Heart left ventricle (tissue), 16 donors: ENCODE measurements at regions not wholly inside any gene's neighbourhood (a gene's known extent, or its start where the extent isn't known, plus 50 kb on each side); places are given as distances from the start of the nearest gene placed in this dataset.

Experiments
- ATAC-seq, 4 donors: fragments of 200-7000 bp; cut with Tn5 transposase; one replicate each; pipeline ENCODE4 v1.9.1; 2020 to 2022; ENCODE audit warnings: moderate library complexity in 4 of 4, mild to moderate bottlenecking in 3 of 4, moderate number of reproducible peaks in 1 of 4
- DNase-seq, 5 donors: peaks; one replicate each; pipeline ENCODE4 v3.0.0-alpha.2; 2020
- H3K27ac ChIP-seq, 12 donors: fragments of 200-600 bp; sonication (generic) in 4 of 12; one replicate each; pipeline versions ENCODE4 v1.5.0 to v1.8.0; 2016 to 2022; ENCODE audit warnings: mild to moderate bottlenecking in 2 of 12
- H3K27me3 ChIP-seq, 9 donors: fragments of 200-600 bp; sonication (generic) in 2 of 9; one replicate each; pipeline versions ENCODE4 v1.5.1 to v1.8.0; 2016 to 2022; ENCODE audit warnings: mild to moderate bottlenecking in 3 of 9
- H3K36me3 ChIP-seq, 9 donors: fragments of 200-600 bp; sonication (generic) in 2 of 9; one replicate each; pipeline versions ENCODE4 v1.5.0 to v1.8.0; 2018 to 2022; ENCODE audit warnings: mild to moderate bottlenecking in 2 of 9
- H3K4me1 ChIP-seq, 12 donors: fragments of 200-600 bp; sonication (generic) in 4 of 12; one replicate each; pipeline versions ENCODE4 v1.5.0 to v1.8.0; 2016 to 2022; ENCODE audit warnings: mild to moderate bottlenecking in 3 of 12
- H3K4me3 ChIP-seq, 12 donors: fragments of 200-600 bp; sonication (generic) in 4 of 12; one replicate each; pipeline versions ENCODE4 v1.5.0 to v1.8.0; 2017 to 2022; ENCODE audit warnings: mild to moderate bottlenecking in 9 of 12, moderate library complexity in 4 of 12
- H3K9me3 ChIP-seq, 12 donors: fragments of 200-600 bp; sonication (generic) in 4 of 12; one replicate each; pipeline versions ENCODE4 v1.5.0 to v1.8.0; 2016 to 2022; ENCODE audit warnings: mild to moderate bottlenecking in 1 of 12
- CTCF ChIP-seq, 12 donors: fragments of 200-600 bp; sonication (generic) in 4 of 12; IDR thresholded peaks; one replicate each; pipeline versions ENCODE4 v1.5.0 to v1.8.0; 2018 to 2022; ENCODE audit warnings: antibody characterized with exemption in 12 of 12, mild to moderate bottlenecking in 5 of 12
- POLR2A ChIP-seq, 2 donors: fragments of 450-650 bp; IDR thresholded peaks; one replicate each; pipeline ENCODE4 v1.6.1; 2017; ENCODE audit warnings: antibody characterized with exemption in 2 of 2, mild to moderate bottlenecking in 2 of 2, moderate library complexity in 2 of 2
- WGBS, 4 donors: extraction: QIAGEN DNeasy Blood & Tissue Kit in 2 of 4; methylation state at CpG; one replicate each; pipeline versions ENCODE4 v1.1.5 to v1.1.7; 2013 to 2018; 5-methylcytosine and 5-hydroxymethylcytosine counted together
- intact Hi-C, 10 donors: fragments of 100-400 bp; cut with DNase I; formaldehyde crosslinking; loops; one replicate each; pipeline versions ENCODE4 v1.11.1 to v1.14.2; 2022
- donor health status: ischemic (EF 13 %, LVEDD 7.1; RV severe dilation, severe dysfunction).
- donor health status: healthy with polysubstance abuse.
- donor health status: DM: no; HTN: yes; CAD: no.
- donor health status: DM: no; HTN: no; CAD: no.
- donor health status: ischemic (EF 25% LVEDD 6.9; RV normal size, moderate dysfunction).
- donor health status: ischemic (EF 25% LVEDD 5.7; RV mildly dilated, moderate dysfunction).
- donor health status: healthy.
- donor health status: DM: yes; HTN: yes; CAD: no.
- donor health status: ischemic (EF 35%, LVEDD 5.7; RV mildly dilated, moderate dysfunction).
- donor health status: nonischemic (EF 11% LVEDD 7.7; RV severe dilation, severe dysfunction).
- donor health status: DM: yes; HTN: yes; CAD: no.
- donor health status: PGD.
- donor health status: ischemic (EF 29% LVEDD 5.4; RV normal size, mild dysfunction).
- donor health status: nonischemic (EF 23%, LVEDD 6.1; RV moderate dilation, normal function).

GRCh38 chrX:115941388-115941787, 229.2 kb upstream of the AGTR2 start:
- intact Hi-C loops, result no loop called here
- 73 to 91% (median 78%) methylated on average over 3 of the region's 3 CpGs for WGBS, 4 donors
- Histone ChIP-seq H3K27me3 (peaks cover 0 to 16% (median 0%) of the 10 kb centered on the region in 9 donors), H3K9me3 (no peaks in the 10 kb centered on the region), H3K36me3 (no peaks in the 10 kb centered on the region), H3K4me3 (no peak overlapping the region), H3K27ac (no peak overlapping the region), H3K4me1 (peaks cover 0 to 11% (median 0%) of the 10 kb centered on the region in 12 donors)
- TF ChIP-seq CTCF (IDR thresholded peaks at IDR 0.05) (no peak), POLR2A (IDR thresholded peaks at IDR 0.05) (no peak)
- DNase-seq (no peak), ATAC-seq (no peak)

- ATAC-seq (no peak), DNase-seq (no peak)
- H3K36me3 ChIP-seq, result no peaks in the 10 kb centered on the region
- intact Hi-C loops, result no loop called here
- 88 to 97% (median 92%) methylated on average over 16 of the region's 16 CpGs for WGBS, 4 donors
- peaks cover 0 to under 1% (median 0%) of the 10 kb centered on the region in 12 donors for H3K4me1 ChIP-seq
- H3K4me3 ChIP-seq, result no peak overlapping the region
- TF ChIP-seq CTCF (IDR thresholded peaks at IDR 0.05) (no peak), POLR2A (IDR thresholded peaks at IDR 0.05) (no peak)
- no peak overlapping the region for H3K27ac ChIP-seq
- H3K27me3 ChIP-seq, result peaks cover 0 to 12% (median 0%) of the 10 kb centered on the region in 9 donors
- no peaks in the 10 kb centered on the region for H3K9me3 ChIP-seq
Measured at GRCh38 chrX:115946059-115946458, 224.5 kb upstream of the AGTR2 start.

GRCh38 chrX:115948018-115948923, 222.3 kb upstream of the AGTR2 start:
- 83 to 87% (median 84%) methylated on average over 4 of the region's 4 CpGs for WGBS, 4 donors
- no peak for ATAC-seq

More at GRCh38 chrX:115948018-115948923, 222.3 kb upstream of the AGTR2 start:
- Histone ChIP-seq H3K9me3 (no peaks in the 10 kb centered on the region), H3K4me3 (no peak overlapping the region), H3K36me3 (no peaks in the 10 kb centered on the region), H3K27ac (no peak overlapping the region), H3K27me3 (peaks cover 0 to 11% (median 0%) of the 10 kb centered on the region in 9 donors), H3K4me1 (no peaks in the 10 kb centered on the region)
- intact Hi-C loops, result no loop called here
- TF ChIP-seq CTCF (IDR thresholded peaks at IDR 0.05), result no peak
- TF ChIP-seq POLR2A (IDR thresholded peaks at IDR 0.05), result no peak
- no peak for DNase-seq
